ENCODE measurements at regions not wholly inside any gene's neighbourhood (a gene's known extent, or its start where the extent isn't known, plus 50 kb on each side); places are given as distances from the start of the nearest gene placed in this dataset.
"Not testable (repeated sequence)": the region's sequence is repeated elsewhere in the genome, so short reads cannot be mapped to it uniquely, and the experiment has no call there.

DNA sequence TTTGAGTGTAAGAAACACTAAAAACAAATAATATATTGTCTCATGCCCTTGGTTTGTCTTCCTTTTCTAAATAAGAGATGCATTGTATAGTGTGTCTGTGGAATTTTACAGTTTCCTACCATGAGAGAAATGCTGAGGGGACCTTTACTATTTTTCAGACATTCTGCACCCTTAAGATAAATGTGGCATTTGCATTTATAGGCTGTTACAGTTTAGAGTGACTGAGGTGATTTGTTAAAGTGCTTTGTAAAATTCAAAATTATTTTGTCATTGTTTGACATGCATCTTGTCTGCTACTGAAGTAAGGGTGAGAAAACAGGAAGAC, 78.9 kb upstream of the ZSWIM2 start:
- DNase-seq (ENCODE audit: low spot score in 2 of 2) = no peak
- Histone ChIP-seq H3K36me3 (no peaks in the 10 kb centered on the region), H3K4me3 (no peak overlapping the region), H3K27ac (no peak overlapping the region), H3K9me3 (no peaks in the 10 kb centered on the region), H3K4me1 (no peaks in the 10 kb centered on the region), H3K27me3 (no peaks in the 10 kb centered on the region)
- TF ChIP-seq CTCF (IDR thresholded peaks at IDR 0.05) (no peak), POLR2AphosphoS5 (IDR thresholded peaks at IDR 0.05) (no peak), EP300 (IDR thresholded peaks at IDR 0.05) (no peak), POLR2A (IDR thresholded peaks at IDR 0.05) (no peak)

DNA sequence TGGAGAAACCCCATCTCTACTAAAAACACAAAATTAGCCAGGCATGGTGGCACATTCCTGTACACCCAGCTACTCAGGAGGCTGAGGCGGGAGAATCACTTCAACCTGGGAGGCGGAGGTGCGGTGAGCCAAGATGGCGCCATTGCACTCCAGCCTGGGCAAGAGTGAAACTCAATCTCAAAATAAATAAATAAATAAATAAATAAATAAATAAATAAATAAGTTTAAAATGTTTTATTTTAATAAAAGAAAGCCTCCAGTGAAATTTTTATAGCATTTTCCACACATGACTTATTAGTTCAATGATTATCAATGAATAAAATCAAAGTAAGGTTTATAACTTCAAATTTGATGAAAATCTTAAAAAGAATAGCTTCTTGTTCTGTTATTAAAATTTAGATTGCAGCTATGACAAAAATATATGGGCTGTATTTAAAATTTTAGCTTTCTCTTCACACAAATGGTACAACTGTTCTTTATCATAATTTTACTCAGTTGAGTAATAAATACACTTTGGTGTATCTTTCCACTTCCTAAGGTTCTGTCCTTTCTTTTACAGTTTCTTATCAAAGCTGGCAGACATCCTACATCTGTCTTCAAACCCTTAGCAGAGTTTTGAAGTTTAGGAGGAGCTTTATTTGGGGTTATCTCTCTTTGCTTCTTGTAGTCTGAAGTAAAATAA, 78.4 kb upstream of the ZSWIM2 start:
- Histone ChIP-seq H3K9me3 (no peaks in the 10 kb centered on the region), H3K4me1 (no peaks in the 10 kb centered on the region), H3K27me3 (no peaks in the 10 kb centered on the region), H3K27ac (no peak overlapping the region), H3K36me3 (no peaks in the 10 kb centered on the region), H3K4me3 (no peak overlapping the region)
- WGBS = 98% methylated on average over 4 of the region's 4 CpGs
- TF ChIP-seq EP300 (IDR thresholded peaks at IDR 0.05) (no peak), CTCF (IDR thresholded peaks at IDR 0.05) (no peak), POLR2AphosphoS5 (IDR thresholded peaks at IDR 0.05) (no peak), POLR2A (IDR thresholded peaks at IDR 0.05) (no peak)
- no peak for DNase-seq (ENCODE audit: low spot score in 2 of 2)

DNA sequence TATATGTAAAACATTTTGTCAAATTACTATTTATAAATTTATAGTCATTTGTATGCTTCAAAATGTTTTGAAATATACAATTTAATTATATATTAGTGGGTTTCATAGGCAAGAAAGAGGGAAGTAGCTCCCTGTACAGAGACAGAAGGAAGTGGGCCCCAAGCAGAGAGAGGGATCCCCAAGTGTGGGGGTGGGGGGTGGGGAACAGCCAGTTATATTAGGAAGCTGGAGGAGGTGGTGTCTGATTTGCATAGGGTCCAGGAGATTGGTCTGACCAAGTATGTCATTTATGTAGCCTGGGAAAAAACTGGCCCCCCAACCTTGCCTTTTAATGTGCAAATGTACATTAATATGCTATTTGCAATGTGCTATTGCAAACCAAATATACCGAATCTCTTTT, 76.5 kb upstream of the ZSWIM2 start:
- H3K9me3 ChIP-seq = no peaks in the 10 kb centered on the region
- 98% methylated on average over 1 of the region's 1 CpG for WGBS

DNA sequence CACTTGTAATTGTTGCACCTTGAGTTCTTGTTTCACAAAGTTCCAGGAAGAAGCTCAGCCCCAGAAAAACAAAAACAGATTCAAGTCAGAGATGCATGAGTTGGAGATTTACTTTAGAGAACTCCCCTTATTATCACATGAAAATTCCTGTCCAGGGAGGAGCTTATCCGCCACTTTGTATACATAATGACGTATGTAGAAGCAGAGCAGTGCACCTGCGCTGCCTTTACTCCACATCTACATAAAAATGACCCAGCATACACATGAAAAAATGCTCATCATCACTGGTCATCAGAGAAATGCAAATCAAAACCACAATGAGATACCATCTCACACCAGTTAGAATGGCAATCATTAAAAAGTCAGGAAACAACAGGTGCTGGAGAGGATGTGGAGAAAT, 73.3 kb upstream of the ZSWIM2 start:
- not testable (repeated sequence) for H3K4me1 ChIP-seq; H3K27ac ChIP-seq; H3K4me3 ChIP-seq; H3K9me3 ChIP-seq; DNase-seq (ENCODE audit: low spot score in 2 of 2); H3K27me3 ChIP-seq; H3K36me3 ChIP-seq
- 100% methylated on average over 3 of the region's 3 CpGs for WGBS

More for the DNA sequence above, 76.5 kb upstream of the ZSWIM2 start:
- H3K4me3 ChIP-seq = no peak overlapping the region
- H3K4me1 ChIP-seq = no peaks in the 10 kb centered on the region
- no peaks in the 10 kb centered on the region for H3K36me3 ChIP-seq
- DNase-seq (ENCODE audit: low spot score in 2 of 2) = no peak
- no peaks in the 10 kb centered on the region for H3K27me3 ChIP-seq
- TF ChIP-seq EP300 (IDR thresholded peaks at IDR 0.05) (no peak), POLR2A (IDR thresholded peaks at IDR 0.05) (no peak), POLR2AphosphoS5 (IDR thresholded peaks at IDR 0.05) (no peak), CTCF (IDR thresholded peaks at IDR 0.05) (no peak)
- no peak overlapping the region for H3K27ac ChIP-seq

GRCh38 chr2:186919296-186919695, 70.3 kb upstream of the ZSWIM2 start:
- H3K4me1 ChIP-seq = peaks cover 5% of the 10 kb centered on the region
- H3K4me3 ChIP-seq = no peak overlapping the region
- H3K9me3 ChIP-seq = no peaks in the 10 kb centered on the region
- no peak overlapping the region for H3K27ac ChIP-seq
- TF ChIP-seq POLR2A (IDR thresholded peaks at IDR 0.05) (no peak), EP300 (IDR thresholded peaks at IDR 0.05) (no peak), POLR2AphosphoS5 (IDR thresholded peaks at IDR 0.05) (no peak), CTCF (IDR thresholded peaks at IDR 0.05) (no peak)
- 18% methylated on average over 2 of the region's 2 CpGs for WGBS
- DNase-seq (ENCODE audit: low spot score in 2 of 2) = no peak
- H3K36me3 ChIP-seq = no peaks in the 10 kb centered on the region
- no peaks in the 10 kb centered on the region for H3K27me3 ChIP-seq

GRCh38 chr2:186918495-186918894, 69.5 kb upstream of the ZSWIM2 start:
- WGBS = 60% methylated on average over 3 of the region's 3 CpGs
- Histone ChIP-seq H3K9me3 (no peaks in the 10 kb centered on the region), H3K27me3 (no peaks in the 10 kb centered on the region), H3K36me3 (no peaks in the 10 kb centered on the region), H3K4me1 (peaks cover 5% of the 10 kb centered on the region), H3K4me3 (no peak overlapping the region), H3K27ac (no peak overlapping the region)
- TF ChIP-seq POLR2A (IDR thresholded peaks at IDR 0.05) (no peak), CTCF (IDR thresholded peaks at IDR 0.05) (no peak), POLR2AphosphoS5 (IDR thresholded peaks at IDR 0.05) (no peak), EP300 (IDR thresholded peaks at IDR 0.05) (no peak)
- DNase-seq (ENCODE audit: low spot score in 2 of 2) = no peak

Data from suprapubic skin (tissue), 4 donors.